Liver (tissue), 7 donors: ENCODE measurements at regions not wholly inside any gene's neighbourhood (a gene's known extent, or its start where the extent isn't known, plus 50 kb on each side); places are given as distances from the start of the nearest gene placed in this dataset.

Experiments
- DNase-seq: peaks from one replicate; pipeline ENCODE4 v3.0.0-alpha.2; 2017; ENCODE audit warnings: low spot score
- H3K27ac ChIP-seq, 2 donors: one replicate each; pipeline ENCODE4 v1.7.0; 2013; ENCODE audit warnings: inconsistent platforms in 2 of 2, low read length in 2 of 2, control low read depth in 1 of 2, low read depth in 1 of 2, mild to moderate bottlenecking in 1 of 2
- H3K27me3 ChIP-seq, 4 donors: one replicate each; pipeline versions ENCODE4 v1.6.1 to v1.7.0; 2013; ENCODE audit warnings: low read length in 3 of 4, inconsistent platforms in 1 of 4, mild to moderate bottlenecking in 1 of 4, moderate library complexity in 1 of 4; ENCODE audit not compliant: control insufficient read depth in 4 of 4, insufficient read depth in 4 of 4
- H3K36me3 ChIP-seq, 4 donors: one replicate each; pipeline versions ENCODE4 v1.6.1 to v1.7.0; 2013; ENCODE audit warnings: low read length in 3 of 4, mild to moderate bottlenecking in 3 of 4, low read depth in 1 of 4, moderate library complexity in 1 of 4; ENCODE audit not compliant: control insufficient read depth in 4 of 4, insufficient read depth in 3 of 4
- H3K4me1 ChIP-seq, 4 donors: one replicate each; pipeline versions ENCODE4 v1.6.1 to v1.7.0; 2013; ENCODE audit warnings: low read length in 3 of 4, mild to moderate bottlenecking in 3 of 4, moderate library complexity in 1 of 4; ENCODE audit not compliant: control insufficient read depth in 4 of 4, insufficient read depth in 4 of 4
- H3K4me3 ChIP-seq, 3 donors: one replicate each; pipeline versions ENCODE4 v1.6.1 to v1.7.0; 2013; ENCODE audit warnings: low read length in 3 of 3, control low read depth in 1 of 3, low read depth in 1 of 3, mild to moderate bottlenecking in 1 of 3
- H3K9ac ChIP-seq, 2 donors: one replicate each; pipeline ENCODE4 v1.7.0; 2013; ENCODE audit warnings: low read length in 2 of 2, mild to moderate bottlenecking in 2 of 2, moderate library complexity in 2 of 2, control low read depth in 1 of 2, low read depth in 1 of 2
- H3K9me3 ChIP-seq, 4 donors: one replicate each; pipeline versions ENCODE4 v1.6.1 to v1.7.0; 2013; ENCODE audit warnings: low read length in 3 of 4; ENCODE audit not compliant: control insufficient read depth in 4 of 4
- EGR1 ChIP-seq, 2 donors: IDR thresholded peaks; 2 replicates each; pipeline ENCODE4 v1.6.1; 2016 to 2018; ENCODE audit warnings: antibody characterized with exemption in 2 of 2, low read depth in 2 of 2
- FOXA1 ChIP-seq: IDR thresholded peaks from 2 replicates; pipeline ENCODE4 v1.6.1; 2016; ENCODE audit warnings: antibody characterized with exemption
- FOXA2 ChIP-seq: IDR thresholded peaks from 2 replicates; pipeline ENCODE4 v1.6.1; 2016; ENCODE audit warnings: antibody characterized with exemption
- GABPA ChIP-seq, 2 donors: IDR thresholded peaks in 1 of 2; conservative IDR thresholded peaks in 1 of 2; 2 replicates each; pipeline ENCODE4 v1.6.1; 2016; ENCODE audit warnings: antibody characterized with exemption in 2 of 2, mild to moderate bottlenecking in 1 of 2, moderate library complexity in 1 of 2
- HNF4A ChIP-seq, 2 donors: conservative IDR thresholded peaks; 2 replicates each; pipeline ENCODE4 v1.6.1; 2016; ENCODE audit warnings: antibody characterized with exemption in 2 of 2, mild to moderate bottlenecking in 2 of 2
- HNF4G ChIP-seq: IDR thresholded peaks from 2 replicates; pipeline ENCODE4 v1.6.1; 2016; ENCODE audit warnings: antibody characterized with exemption
- JUND ChIP-seq, 2 donors: IDR thresholded peaks; 2 replicates each; pipeline ENCODE4 v1.6.1; 2016; ENCODE audit warnings: antibody characterized with exemption in 2 of 2
- MAX ChIP-seq: IDR thresholded peaks from 2 replicates; pipeline ENCODE4 v1.6.1; 2016; ENCODE audit warnings: antibody characterized with exemption
- NR2F2 ChIP-seq: IDR thresholded peaks from 2 replicates; pipeline ENCODE4 v1.6.1; 2016; ENCODE audit warnings: antibody characterized with exemption
- RAD21 ChIP-seq, 2 donors: IDR thresholded peaks; 2 replicates each; pipeline ENCODE4 v1.6.1; 2016; ENCODE audit warnings: antibody characterized with exemption in 2 of 2, mild to moderate bottlenecking in 2 of 2
- REST ChIP-seq: IDR thresholded peaks from 2 replicates; pipeline ENCODE4 v1.6.1; 2016; ENCODE audit warnings: antibody characterized with exemption, mild to moderate bottlenecking
- RXRA ChIP-seq, 2 donors: IDR thresholded peaks; 2 replicates each; pipeline ENCODE4 v1.6.1; 2017 to 2018; ENCODE audit warnings: antibody characterized with exemption in 2 of 2, mild to moderate bottlenecking in 1 of 2
- WGBS: extraction: QIAGEN DNeasy Blood & Tissue Kit; methylation state at CpG from one replicate; pipeline ENCODE4 v1.1.7; 2013; 5-methylcytosine and 5-hydroxymethylcytosine counted together
- TF ChIP-seq, protein P1 (sequence below): IDR thresholded peaks from 2 replicates; pipeline ENCODE4 v1.6.1; 2016; ENCODE audit warnings: antibody characterized with exemption
- TF ChIP-seq, protein P2 (sequence below): IDR thresholded peaks from 2 replicates; pipeline ENCODE4 v1.6.1; 2016; ENCODE audit warnings: antibody characterized with exemption
- donor health status: healthy.
- donor health status: healthy.
- donor health status: healthy.
- donor health status: healthy.

DNA sequence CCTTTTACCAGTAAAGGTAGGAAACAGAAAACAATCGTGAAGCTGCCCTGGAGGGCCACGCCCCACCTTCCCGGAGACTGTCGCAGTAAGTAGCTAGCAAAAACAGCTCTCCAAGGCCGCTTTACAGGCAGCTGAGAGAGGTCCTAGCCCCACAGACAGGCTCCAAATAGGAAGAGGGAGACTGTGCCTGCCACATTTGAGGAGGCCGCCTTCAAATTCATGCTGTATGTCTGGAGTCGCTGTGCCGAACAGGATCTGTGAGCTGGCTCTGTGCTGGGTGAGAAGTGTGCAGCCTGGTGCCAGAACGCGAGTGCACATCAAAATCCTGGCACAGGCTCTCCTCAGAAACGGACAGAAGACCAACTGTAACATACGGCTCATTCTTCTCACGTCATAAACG lies 582.2 kb downstream of the CETN3 start:
- TF ChIP-seq, protein P1, sequence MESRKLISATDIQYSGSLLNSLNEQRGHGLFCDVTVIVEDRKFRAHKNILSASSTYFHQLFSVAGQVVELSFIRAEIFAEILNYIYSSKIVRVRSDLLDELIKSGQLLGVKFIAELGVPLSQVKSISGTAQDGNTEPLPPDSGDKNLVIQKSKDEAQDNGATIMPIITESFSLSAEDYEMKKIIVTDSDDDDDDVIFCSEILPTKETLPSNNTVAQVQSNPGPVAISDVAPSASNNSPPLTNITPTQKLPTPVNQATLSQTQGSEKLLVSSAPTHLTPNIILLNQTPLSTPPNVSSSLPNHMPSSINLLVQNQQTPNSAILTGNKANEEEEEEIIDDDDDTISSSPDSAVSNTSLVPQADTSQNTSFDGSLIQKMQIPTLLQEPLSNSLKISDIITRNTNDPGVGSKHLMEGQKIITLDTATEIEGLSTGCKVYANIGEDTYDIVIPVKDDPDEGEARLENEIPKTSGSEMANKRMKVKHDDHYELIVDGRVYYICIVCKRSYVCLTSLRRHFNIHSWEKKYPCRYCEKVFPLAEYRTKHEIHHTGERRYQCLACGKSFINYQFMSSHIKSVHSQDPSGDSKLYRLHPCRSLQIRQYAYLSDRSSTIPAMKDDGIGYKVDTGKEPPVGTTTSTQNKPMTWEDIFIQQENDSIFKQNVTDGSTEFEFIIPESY = no peak
- no peak for TF ChIP-seq RAD21 (IDR thresholded peaks at IDR 0.05)
- TF ChIP-seq RXRA (IDR thresholded peaks at IDR 0.05) = no peak
- Histone ChIP-seq H3K27me3 (peaks cover 0 to 3% (median 0%) of the 10 kb centered on the region in 4 donors), H3K27ac (no peak overlapping the region), H3K4me3 (no peak overlapping the region), H3K9me3 (no peaks in the 10 kb centered on the region), H3K4me1 (no peaks in the 10 kb centered on the region), H3K36me3 (no peaks in the 10 kb centered on the region), H3K9ac (no peak overlapping the region)
- 81% methylated on average over 14 of the region's 14 CpGs for WGBS
- no peak for DNase-seq

- no peak for DNase-seq
- WGBS = 69% methylated on average over 8 of the region's 8 CpGs
- H3K9ac ChIP-seq = no peak overlapping the region
- no peaks in the 10 kb centered on the region for H3K4me1 ChIP-seq
- H3K27ac ChIP-seq = no peak overlapping the region
- TF ChIP-seq FOXA1 (no peak), FOXA2 (no peak), REST (no peak), RAD21 (IDR thresholded peaks at IDR 0.05) (no peak), NR2F2 (no peak), MAX (no peak)
- H3K36me3 ChIP-seq = no peaks in the 10 kb centered on the region
- H3K4me3 ChIP-seq = no peak overlapping the region
- no peaks in the 10 kb centered on the region for H3K9me3 ChIP-seq
- peaks cover 0 to 3% (median 0%) of the 10 kb centered on the region in 4 donors for H3K27me3 ChIP-seq
Observed at GRCh38 chr5:89826938-89827337, 582.6 kb downstream of the CETN3 start.

- WGBS = 76% methylated on average over 2 of the region's 2 CpGs
- DNase-seq = no peak
- Histone ChIP-seq H3K4me1 (no peaks in the 10 kb centered on the region), H3K27me3 (peaks cover 0 to 3% (median 0%) of the 10 kb centered on the region in 4 donors), H3K27ac (no peak overlapping the region), H3K9ac (no peak overlapping the region), H3K36me3 (no peaks in the 10 kb centered on the region), H3K9me3 (no peaks in the 10 kb centered on the region), H3K4me3 (no peak overlapping the region)
- TF ChIP-seq EGR1 (IDR thresholded peaks at IDR 0.05; ENCODE audit: low read depth in 2 of 2) (no peak), HNF4G (no peak), NR2F2 (no peak), FOXA1 (no peak), HNF4A (conservative IDR thresholded peaks at IDR 0.05) (no peak), JUND (IDR thresholded peaks at IDR 0.05) (no peak), GABPA (IDR thresholded peaks at IDR 0.05 in 1 of 2, conservative IDR thresholded peaks at IDR 0.05 in 1 of 2) (no peak)
- TF ChIP-seq, protein P2, sequence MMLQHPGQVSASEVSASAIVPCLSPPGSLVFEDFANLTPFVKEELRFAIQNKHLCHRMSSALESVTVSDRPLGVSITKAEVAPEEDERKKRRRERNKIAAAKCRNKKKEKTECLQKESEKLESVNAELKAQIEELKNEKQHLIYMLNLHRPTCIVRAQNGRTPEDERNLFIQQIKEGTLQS = no peak
Observed at GRCh38 chr5:89823046-89823445, 586.5 kb downstream of the CETN3 start.
